ENCODE measurements at regions not wholly inside any gene's neighbourhood (a gene's known extent, or its start where the extent isn't known, plus 50 kb on each side); places are given as distances from the start of the nearest gene placed in this dataset.
"Not testable (repeated sequence)": the region's sequence is repeated elsewhere in the genome, so short reads cannot be mapped to it uniquely, and the experiment has no call there.

DNA sequence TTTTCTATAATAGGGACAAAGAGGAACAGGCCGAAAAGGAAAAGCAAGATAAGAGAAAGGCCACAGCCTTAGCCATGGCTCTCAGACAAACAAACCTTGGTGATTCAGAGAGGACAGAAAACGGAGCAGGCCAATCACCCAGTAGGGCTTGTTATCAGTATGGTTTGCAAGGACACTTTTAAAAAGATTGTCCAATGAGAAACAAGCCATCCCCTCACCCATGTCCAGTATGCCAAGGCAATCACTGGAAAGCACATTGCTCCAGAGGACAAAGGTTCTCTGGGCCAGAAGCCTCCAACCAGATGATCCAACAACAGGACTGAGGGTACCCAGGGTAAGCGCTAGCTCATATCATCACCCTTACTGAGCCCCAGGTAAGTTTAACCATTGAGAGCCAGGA, 243.8 kb upstream of the BTG1 start:
- no peak for DNase-seq

DNA sequence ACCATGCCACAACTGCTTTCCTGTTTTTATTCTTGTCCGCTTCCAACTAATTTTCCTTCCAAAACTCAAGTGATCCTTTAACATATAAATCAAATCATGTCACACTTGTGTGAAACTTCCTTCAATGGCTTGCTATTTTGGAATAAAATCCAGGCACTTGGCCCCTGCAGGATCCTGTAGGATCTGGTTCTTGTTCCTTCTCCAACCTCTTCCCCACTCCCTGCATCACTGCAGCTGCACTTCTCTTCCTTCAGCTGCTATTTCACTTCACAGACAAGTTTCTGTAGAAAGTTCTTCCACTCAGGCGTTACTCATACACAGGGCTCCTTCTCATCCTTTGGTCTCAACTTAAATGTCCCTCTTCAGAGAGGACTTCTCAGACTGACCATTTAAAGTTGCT, 239.7 kb upstream of the BTG1 start:
- no peak for DNase-seq

DNA sequence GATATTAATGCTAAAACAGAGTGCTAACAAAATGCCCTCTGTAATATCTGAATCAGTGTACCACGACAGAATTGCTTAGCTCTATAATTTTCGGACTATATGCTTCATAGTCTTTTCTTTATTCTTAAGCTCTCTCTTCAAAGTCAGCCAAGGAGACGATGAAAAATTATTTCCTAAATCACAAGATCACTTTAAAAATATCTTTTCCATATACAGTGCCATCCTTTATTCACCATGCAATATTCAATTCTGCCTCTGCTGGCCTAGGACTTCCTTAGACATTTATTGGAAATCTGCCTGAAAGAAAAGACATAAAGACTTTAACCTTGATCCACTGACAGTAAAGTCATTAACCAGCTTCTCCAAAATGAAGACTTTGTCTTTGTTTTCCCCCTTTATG, 238.9 kb upstream of the BTG1 start:
- no peak for DNase-seq

DNA sequence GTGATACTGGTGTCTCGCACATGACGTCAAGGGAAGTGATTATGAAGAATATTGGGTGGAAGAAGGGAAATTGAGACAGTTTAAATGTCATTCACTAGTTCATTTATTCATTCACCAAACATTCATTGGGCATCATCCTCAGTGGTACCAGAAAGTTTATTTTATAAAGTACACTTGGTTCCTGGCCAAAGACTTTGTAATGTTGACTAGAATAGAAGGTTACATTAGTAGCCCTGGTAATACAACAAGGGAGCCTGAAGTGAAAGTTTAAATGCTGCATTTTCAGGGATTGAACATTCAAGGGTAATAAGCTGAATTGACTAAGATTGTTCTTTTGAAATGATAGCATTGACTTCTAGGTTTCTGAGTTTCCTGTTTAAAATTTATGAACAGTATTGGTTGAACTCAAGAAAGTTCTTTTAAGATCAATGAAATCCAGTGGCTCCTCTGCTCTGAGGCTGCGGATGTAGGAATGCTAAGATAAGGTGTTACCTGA, 236.8 kb upstream of the BTG1 start:
- DNase-seq: no peak

DNA sequence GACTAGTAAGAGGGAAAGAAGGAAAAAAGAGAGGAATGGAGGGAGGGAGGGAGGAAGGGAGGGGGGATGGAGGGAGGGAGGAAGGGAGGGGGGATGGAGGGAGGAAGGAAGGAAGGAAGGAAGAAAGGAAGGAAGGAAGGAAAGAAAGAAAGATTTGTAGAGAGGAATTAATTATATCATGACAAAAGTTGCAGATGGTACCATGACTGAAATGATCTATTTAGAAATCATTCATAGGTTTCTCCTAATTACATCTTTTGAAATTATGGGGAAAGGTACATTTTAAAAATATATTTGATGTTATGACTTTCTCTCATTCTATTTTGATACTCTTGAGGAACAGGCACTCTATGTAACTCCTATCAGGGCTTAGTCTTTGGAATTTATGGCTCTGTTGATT, 236.2 kb upstream of the BTG1 start:
- no peak for DNase-seq

DNA sequence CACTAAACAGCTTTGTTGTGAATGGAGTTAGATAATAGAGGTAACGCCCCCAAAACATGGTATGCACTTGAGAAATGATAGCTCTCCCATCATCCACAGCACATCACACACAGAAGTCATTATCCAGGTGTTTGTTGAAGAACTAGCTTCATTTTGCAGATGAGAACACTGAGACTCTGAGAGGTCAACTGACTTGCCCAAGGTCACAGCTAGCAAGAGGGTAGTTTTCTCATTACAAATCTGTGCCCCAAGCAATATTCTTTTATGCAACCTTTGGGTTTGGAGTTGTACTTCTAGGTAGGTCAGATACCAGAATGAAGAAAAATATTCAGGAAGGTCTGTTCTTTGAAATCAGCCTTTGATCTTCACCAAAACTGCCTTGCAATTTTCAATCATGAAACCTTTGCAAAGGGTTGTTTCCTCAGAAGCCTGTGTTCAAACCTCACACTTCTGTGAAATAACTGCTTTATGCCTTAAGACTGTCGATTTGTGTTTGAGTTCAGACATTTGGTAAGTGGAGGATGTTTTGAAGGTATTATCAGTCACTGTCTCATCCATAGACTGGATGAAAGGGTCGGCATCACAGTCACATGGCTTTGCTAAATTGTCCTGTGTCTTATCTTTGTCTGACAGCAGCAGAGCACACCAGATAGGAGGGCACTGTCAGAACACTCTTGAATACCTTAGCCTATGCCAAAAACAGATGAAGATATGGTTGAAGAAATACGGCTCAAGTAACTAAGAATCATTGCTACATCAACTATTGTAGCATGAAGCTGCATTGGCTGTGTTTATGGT, 233.2 kb upstream of the BTG1 start:
- no peak for DNase-seq

DNA sequence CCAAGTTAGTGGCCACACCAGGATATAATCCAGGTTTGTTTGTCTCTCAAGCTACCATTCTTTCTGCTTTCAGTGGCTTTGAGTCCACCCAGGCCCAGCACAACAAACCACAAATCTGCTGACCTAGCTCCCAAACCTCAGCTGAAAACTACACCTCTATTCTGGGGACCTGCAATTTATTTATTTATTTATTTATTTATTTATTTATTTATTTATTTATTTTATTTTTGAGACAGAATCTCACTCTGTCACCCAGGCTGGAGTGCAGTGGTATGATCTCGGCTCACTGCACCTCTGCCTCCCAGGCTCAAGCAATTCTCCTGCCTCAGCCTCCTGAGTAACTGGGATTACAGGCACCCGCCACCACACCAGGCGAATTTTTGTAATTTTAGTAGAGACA, 229.9 kb upstream of the BTG1 start:
- DNase-seq: not testable (repeated sequence)

DNA sequence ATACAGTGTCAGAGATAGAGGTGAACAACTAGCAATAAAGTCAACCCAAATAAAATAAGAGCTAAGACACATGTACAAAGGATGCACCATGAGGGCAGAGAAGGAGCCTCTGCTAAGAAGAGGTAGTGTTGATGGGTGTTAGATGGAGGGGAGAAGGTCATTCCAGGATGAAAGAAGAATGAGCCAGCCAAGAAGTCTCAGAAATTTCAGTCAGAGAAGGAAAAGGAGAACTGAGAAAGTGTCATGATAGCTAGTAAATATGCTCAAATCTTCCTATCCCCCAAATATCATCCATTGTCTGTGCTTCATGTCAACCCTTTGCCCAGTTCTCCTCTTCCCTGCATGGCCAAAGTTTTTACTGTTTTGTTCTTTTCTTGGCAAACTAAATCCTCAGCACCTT, 225.2 kb upstream of the BTG1 start:
- DNase-seq: no peak

DNA sequence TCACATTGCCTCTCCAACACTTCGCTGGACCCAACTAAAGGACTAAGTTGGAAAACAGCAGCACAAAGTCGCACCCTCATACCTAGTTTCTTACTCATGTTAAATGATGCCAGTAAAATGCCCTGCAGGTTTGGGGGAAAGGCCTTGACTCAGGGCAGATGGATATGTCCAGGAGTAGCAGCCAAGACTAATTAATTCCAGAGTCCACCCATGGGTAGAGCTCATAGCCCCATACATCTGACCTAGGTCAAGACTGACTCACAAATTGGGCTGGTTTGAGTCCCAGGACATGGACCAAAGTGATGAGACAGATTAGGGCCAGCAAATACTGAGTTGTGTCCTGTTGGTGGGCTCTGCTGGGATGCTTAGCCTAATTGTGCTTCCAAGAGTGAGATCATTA, 224.0 kb upstream of the BTG1 start:
- no peak for DNase-seq

DNA sequence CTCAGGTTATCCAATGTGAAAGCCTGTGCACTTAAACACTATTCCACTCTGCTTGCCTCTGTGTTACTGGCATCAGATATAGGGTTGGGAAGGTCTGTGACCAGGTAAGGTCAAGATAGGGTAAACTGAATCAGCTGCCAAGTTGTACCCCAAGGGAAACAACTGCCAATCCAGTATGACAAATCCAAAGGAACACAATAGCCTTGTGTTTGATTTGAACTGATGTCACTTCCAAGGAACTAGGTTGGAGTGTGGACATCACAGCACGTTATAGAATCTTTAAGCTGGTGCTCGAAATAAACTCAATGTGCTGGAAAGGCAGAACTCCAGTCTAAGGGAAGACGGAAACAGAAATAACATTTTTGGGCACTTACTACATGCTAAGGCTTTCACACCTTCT, 223.4 kb upstream of the BTG1 start:
- no peak for DNase-seq

DNA sequence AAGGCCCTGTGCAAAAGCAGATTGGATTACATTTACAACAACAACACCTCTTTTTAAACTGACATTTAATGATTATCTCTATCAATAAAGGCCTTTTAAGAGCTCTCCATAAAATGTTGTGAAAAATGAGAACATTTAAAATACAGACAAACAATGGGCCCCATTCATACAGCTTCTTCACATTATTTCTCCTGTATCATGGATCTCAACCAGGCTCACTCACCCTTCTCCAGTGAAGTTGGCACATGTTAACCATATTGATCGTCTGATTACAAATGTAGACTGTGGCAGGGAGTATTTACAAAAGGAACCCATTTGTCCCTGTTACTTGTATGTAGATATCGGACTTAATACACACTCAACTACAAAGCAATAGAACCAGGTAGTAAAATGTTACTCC, 220.2 kb upstream of the BTG1 start:
- no peak for DNase-seq

DNA sequence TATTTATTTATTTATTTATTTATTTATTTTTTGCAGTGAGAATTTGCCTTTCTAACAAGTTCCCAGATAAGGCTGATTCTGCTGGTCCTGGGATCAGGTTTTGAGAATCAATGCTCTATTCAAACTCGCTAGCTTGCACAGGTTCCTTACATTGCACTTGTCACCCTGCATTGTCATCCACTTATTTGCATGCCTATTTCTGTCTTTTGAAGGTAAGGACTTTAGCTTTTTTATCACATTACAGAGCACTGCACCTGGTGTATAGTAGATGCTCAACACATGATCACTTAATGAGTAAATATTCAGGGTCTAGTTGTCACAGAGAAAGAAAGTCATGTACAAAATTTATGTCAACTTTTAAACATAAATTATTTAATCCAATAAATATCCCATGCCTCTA, 219.7 kb upstream of the BTG1 start:
- DNase-seq: no peak

DNA sequence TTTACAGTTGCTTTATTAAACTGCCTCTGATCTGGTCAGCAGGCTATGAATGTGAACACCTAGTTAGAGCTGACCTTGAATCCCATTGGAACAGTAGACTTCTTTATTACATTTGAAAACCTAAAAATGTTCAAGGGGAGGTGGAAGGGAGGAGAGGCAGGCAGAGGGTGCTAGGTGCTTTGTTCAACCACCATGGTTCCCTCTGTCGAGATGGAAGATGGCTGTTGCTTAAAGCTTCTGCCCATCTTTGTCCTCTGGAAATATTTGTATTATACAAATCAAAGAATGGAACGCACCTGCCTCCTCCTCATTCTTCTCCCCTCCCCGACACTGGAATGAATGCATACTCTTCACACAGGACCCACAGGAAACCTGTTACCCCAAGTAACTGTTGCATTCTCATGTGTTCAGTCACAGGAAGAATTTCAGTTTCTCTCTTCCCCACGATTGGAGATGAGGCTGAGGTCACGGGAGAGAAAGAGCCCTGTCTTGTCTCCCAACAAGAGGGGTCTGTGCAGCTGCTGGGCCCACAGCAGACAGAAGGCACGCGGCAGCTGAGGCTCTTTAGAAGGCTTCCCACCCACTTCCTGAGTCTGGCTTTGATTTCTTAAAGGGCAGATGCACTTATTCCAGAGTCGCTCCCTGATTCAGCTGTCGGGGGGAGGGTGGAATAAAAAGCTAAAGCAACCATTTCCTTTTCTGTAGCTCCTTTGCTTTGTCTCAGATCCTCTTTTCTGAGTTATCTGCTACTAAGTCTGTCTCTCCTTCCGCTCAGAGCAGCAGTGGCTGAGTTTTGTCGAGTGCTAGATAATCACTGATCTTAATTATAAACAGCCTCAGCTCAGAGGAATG, 217.9 kb upstream of the BTG1 start:
- peak; percentile 44 for DNase-seq

DNA sequence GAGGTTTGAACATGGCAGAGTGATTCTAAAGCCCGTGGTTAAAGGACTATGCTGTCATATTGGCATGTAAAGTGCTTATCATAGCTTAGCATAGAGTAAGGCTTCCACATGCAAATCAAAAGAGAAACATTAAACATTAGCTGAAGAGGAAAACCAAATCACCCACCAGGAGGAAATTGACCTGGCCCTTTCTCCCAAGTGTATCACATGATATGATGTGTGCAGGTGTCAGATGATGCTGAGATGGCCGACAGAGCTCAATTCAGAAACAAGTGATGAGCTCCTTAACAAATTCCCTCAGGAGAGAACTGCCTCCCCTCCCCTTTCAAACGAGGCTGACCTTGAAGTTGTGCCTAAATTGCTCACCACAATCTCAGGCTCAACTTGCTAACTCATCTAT, 217.1 kb upstream of the BTG1 start:
- peak; percentile 15 for DNase-seq

DNA sequence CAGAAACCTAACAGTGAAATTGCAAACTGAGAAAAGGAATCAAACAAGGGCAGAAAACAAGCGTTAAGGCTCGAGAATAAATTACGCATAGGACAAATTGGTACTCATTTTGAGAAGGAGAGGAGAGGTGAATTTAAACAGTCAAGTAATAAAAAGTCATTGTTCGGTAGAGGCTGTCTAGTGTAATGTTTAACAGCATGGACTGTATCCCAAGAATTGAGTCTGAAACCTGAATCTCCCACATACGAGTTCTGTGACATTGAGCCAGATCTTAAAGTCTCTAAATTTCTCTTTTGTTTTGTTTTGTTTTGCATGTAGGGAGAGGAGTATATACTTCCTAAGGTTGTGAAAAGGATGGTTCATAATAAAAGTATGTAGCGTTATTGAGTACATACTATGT, 216.5 kb upstream of the BTG1 start:
- DNase-seq: no peak

DNA sequence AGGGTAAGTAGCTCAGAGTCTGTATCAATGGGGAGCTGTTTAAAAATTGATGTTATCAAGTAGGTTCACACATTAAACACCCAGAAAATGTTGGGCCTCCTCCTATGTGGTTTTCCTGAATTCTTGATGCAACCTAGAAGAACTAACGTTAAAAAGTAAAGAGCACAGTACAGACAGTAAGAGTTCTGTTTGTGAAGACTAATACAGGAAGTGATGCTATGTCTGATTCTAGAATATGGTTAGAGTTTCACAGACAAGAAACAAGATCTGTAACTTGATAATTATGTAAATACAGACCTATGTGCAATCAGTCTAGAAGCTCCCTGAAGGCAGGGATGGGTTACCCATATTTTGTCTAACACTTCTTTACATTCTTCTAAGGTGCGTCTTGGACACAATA, 214.9 kb upstream of the BTG1 start:
- DNase-seq: no peak

DNA sequence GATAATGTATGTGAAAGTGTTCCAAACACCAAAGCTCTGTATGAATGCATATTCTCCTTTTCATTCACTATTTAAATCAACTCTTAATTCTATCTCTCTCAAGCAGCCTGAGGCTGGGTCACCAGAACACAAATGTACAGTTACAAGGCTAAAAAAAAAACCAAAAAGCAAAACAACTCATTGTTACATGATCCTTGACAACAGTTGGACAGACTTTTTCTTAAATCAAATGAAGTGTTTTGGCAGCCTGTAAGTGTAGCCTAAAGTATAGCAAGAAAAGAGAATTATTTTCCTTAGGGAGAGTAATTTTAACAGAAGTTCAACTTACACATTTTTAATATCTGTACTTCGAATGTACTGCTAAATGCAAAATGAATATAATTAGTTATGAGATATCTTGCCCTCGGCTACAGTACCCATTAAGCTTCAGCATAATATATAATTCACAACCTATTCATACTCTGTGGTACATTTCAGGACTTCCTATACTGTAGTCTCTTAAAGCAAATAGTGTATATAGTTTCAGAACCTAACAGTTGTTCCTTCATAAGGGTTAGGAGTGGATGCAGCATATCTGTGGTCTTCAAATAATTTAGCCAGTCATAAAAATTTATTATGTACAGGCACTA, 214.0 kb upstream of the BTG1 start:
- no peak for DNase-seq

DNA sequence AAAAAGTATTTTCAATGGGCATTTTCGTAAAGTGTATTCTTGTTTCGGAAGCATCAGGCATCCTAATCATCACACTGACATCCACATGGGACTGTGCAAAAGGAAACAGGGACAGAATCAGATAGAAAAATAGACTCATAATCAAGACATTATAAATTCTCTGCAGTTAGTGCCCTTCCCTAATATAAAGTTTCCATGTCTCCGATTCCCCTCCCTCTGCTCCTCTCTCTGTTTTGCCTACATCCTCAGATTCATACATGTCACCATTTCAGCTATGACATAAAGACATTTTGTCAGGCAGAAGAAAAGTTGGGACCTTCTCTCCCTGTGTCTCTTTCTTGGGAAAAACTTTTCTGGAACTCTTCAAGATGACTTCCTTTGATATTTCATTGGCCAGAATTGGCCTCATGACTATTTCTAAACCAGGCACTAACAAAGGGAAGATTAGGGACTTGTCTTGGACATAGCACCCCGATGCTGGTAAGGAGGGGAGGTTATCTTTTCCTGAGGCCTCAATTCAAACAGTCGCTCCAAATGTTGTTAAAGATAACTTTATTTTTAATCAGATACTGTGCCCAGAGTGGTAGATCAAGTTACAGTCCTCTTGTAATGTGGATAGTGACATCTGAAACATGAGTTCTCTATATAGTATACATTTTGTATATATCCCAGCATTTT, 212.1 kb upstream of the BTG1 start:
- DNase-seq: no peak

DNA sequence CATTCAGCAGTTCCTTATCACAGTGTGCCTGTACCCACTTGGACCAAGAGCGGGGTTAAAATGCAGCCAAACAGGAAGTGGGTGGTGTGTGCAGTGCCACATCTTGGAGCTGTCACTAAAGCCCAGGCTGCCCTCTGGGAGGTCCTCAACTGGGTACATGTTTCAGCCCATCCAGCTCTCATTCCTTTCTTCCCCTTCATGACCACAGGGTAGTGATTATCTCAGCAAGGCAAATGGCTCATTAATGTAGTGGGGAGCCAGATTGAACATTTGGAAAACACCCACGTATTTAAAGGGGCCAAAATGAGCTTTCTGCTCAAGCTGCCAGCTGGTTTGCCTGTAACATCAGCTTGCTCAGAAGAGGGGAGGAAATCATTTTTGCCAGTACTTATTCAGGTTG, 210.8 kb upstream of the BTG1 start:
- no peak for DNase-seq

DNA sequence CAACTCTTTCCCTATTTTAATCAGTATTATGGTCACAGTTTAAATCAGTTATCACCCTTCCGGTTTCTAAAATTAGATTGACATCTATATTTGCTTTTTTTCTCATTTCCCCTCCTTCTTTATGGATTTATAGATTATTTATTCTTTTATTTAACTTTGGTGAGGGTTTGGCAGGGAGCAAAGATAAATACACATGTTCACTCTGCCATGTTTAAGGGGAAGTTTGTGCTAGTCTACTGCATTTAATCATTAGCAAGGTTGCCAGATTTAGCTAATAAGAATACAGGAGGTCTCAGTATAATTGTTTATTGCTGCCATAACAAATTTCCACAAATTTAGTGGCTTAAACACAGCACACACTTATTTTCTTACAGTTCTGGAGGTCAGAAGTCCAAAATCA, 204.0 kb upstream of the BTG1 start:
- no peak for DNase-seq

DNA sequence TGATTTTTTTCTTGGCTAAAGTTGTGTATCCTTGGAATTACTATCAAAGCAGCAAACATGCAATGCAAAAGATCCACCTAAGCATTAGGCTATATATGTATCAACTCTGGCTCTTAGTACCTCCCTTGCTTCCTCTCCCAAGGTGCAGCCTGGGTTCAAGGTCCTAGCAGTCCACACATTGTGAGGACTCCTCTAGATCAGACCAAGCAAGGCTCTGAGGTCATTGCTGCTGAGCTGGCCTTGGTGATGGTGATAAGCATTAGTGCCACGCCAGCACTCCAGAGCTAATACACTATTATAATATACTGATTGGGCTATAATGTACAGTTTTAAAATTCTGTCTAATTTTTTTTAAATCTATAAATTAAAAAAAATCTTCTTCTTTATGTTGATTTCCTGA, 196.9 kb upstream of the BTG1 start:
- no peak for DNase-seq

DNA sequence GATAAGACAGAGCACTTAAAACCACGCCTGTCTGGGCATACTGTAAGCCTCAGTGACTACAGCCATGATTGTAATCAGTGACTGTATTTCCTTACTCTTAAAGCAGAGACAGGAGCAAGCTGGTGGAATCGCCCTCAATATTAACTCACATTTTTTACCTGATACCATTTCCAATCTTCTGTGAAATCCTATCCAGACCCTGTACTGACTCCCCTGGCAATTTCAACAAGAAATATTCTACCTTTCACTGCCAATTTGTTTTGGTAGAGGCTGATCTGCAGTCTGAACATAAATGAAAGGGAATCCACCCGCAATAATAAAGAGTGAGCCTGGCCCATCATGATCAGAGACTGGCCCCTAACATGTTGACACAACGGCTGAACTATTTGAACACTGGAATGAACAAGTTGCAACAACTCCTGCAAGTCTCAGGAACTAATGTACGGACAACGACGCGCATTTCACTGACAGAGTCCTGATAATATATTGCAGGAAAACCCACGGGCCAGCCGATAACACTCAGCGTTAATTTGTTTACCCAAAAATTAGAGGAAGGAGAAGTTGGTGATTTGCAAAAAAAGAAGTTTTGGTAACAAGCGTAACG, 195.5 kb upstream of the BTG1 start:
- DNase-seq: no peak

Data from activated CD4-positive, alpha-beta T cell treated with anti-CD3 and anti-CD28 coated beads, Interleukin-2, Interleukin-6, amounts not matched to agents 100 ng/mL and 50 ng/mL, durations not matched to agents 16 hours and 8 hours (primary cell).